ENCODE measurements at regions not wholly inside any gene's neighbourhood (a gene's known extent, or its start where the extent isn't known, plus 50 kb on each side); places are given as distances from the start of the nearest gene placed in this dataset.

DNA sequence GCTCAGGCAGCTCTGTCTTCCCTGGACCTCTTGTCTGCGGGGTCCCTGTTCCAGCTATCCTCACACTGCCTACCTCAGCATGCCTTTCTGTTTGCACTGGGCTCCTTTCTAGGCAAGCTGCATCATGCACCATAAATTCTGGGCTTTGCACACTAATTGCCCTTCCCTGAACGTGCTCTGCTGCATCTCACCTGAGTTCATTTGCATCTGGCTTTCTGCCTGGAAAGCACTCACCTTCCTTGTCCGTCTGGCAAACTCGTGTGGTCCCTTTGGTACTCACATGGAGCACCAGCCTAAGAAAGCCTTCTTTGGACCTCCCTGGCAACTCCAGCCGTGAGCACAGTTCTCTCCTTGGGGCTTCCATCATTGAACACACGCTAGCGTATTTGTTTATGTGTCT, 365.6 kb downstream of the SV2B start:
- Mint-ChIP-seq H3K36me3 (ENCODE audit: insufficient read depth) (no peaks in the 10 kb centered on the region), H3K4me3 (no peak overlapping the region), H3K9me3 (peaks cover 0 to 2% of the 10 kb centered on the region in 2 donors), H3K4me1 (ENCODE audit: low read depth in 2 of 2) (peaks cover 24 to 25% of the 10 kb centered on the region in 2 donors), H3K27ac (no peak overlapping the region), H3K27me3 (peaks cover 3 to 16% of the 10 kb centered on the region in 2 donors)
- no peak for ATAC-seq (replicated peaks)
- no peak for DNase-seq

DNA sequence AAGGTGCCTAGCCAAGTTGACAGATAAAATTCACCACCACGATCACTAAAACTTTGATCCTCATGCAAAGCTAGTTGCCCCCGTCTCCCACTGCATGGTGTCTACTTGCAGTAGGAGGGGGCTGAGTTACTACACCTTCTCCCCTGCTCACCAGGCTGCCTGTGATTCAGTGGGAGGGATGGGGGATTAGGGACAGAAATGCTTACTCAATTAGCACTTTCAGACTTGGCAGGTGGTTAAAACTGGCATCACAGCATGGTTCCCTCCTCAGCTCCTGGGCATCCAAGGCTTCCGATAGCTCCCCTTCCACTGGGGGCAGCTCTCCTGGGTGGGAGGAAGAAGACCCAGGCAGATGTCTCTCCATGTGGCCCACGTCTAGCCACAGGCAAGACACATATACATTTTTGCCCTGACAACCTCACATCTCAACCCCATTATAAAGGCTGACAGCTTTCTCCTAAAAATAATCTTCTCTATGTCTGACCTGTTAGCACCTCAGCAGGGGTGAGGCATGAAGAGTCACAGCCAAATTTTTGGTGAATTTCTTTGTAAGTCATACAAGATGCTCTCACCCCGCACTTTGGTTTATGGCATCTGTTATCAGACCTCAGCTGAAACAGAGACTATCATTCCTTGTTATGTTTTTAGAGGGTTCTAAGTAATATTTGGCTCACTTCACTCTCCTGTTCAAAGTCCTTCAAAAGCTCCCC, 369.0 kb downstream of the SV2B start:
- peaks cover 39 to 46% of the 10 kb centered on the region in 2 donors for H3K4me1 Mint-ChIP-seq (ENCODE audit: low read depth in 2 of 2)
- H3K36me3 Mint-ChIP-seq (ENCODE audit: insufficient read depth), result no peaks in the 10 kb centered on the region
- peaks cover 0 to 2% of the 10 kb centered on the region in 2 donors for H3K9me3 Mint-ChIP-seq

DNA sequence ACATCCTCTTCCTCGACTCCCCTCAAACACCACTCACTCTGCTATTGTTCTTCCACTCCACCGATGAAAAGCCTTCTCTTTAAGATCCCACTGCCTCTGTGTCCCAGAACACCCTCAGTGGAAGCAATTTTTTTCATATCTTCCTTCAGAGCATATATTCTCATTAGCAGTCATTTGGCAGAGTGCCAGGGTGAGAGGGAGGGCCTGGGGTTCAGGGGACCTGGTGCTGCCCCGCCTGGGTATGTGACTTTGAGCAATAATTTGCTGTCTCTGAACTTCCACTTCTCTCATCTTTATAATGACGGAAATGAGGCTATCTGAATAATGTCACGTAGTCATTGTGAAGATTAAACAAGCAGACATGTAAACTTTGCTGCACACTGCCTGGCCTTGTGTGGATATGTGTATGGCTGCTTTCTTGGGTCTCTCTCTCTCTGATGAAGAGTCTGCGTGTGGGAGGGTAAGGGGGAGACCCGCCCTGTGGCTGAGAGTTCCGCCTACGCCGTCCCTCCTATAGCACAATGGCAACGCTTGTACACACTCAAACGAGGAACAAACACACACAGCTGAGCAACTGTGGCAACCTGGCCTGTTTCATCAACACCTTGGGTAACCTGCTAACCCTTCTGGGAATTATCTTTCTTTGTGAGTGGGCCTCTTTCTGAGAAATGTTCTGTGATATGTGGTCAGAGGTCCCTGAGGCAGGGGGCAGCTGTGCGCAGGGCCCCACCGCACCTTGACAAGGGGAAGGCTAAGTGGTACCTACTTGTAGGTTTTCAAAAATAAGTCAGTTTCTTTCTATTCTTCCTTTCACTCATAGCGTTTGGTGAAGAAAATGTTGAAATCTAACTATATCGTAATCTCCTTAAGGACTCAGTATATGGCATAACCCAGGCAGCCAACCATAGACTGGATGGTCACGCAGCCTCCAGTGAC, 369.8 kb downstream of the SV2B start:
- peak; percentile 79 for ATAC-seq (replicated peaks)
- DNase-seq, result peak; percentile 32 to 38 (median 33)

More for the DNA sequence above, 369.0 kb downstream of the SV2B start:
- peaks cover 6% of the 10 kb centered on the region in 2 donors for H3K27me3 Mint-ChIP-seq
- H3K27ac Mint-ChIP-seq, result peak overlapping the region; percentile 85 to 87
- DNase-seq (no peak), ATAC-seq (replicated peaks) (no peak)
- H3K4me3 Mint-ChIP-seq, result peak overlapping the region; percentile 64 to 65

DNA sequence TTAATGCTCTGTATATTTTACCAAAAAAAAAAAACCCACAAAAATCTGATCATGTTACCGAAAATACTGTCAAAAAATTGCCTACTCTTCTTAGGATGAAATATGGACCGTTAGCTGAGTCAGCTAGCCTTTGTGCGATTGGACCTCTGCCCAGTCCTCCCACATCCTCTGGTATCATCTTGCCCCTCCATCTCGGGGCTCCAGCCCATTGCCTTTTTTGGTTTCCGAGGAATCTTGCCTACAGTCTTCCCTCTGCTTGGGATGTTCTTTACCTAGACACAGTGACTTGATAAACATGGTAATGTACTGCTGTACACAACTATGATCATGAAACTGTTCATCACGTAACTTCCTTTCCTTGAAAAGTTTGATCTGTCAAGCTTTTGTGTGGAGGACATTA, 371.4 kb downstream of the SV2B start:
- H3K27me3 Mint-ChIP-seq, result peaks cover 0 to 6% of the 10 kb centered on the region in 2 donors
- peak overlapping the region in 1 of 2 donors; percentile 87 for H3K27ac Mint-ChIP-seq
- H3K4me1 Mint-ChIP-seq (ENCODE audit: low read depth in 2 of 2), result peaks cover 39 to 46% of the 10 kb centered on the region in 2 donors
- ATAC-seq (replicated peaks) (no peak), DNase-seq (no peak)
- H3K36me3 Mint-ChIP-seq (ENCODE audit: insufficient read depth), result no peaks in the 10 kb centered on the region
- H3K9me3 Mint-ChIP-seq, result peaks cover 0 to 2% of the 10 kb centered on the region in 2 donors
- H3K4me3 Mint-ChIP-seq, result no peak overlapping the region

More for the DNA sequence above, 369.8 kb downstream of the SV2B start:
- Mint-ChIP-seq H3K27ac (peak overlapping the region; percentile 85 to 87), H3K27me3 (peaks cover 6% of the 10 kb centered on the region in 2 donors), H3K9me3 (peaks cover 0 to 2% of the 10 kb centered on the region in 2 donors), H3K4me3 (peak overlapping the region; percentile 64 to 65), H3K4me1 (ENCODE audit: low read depth in 2 of 2) (peaks cover 39 to 46% of the 10 kb centered on the region in 2 donors), H3K36me3 (ENCODE audit: insufficient read depth) (no peaks in the 10 kb centered on the region)

DNA sequence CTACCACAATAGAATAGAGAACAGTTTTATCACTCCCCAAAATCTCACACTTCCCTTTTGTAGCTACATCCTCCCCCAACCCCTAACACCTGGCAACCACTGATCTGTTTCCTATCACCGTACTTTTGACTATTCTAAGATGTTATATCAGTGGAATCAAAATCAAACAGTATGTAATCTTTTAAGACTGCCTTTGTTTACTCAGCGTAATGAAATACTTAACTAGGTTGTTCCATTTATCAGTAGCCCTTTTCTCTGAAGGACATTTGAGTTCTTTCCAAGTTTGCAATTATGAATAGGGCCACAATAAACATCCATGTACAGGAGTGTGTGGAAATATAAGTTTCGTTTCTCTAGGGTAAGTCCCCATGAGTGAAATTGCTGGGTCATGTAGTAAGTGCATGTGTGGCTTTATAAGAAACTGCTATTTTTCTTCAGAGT, 372.3 kb downstream of the SV2B start:
- Mint-ChIP-seq H3K9me3 (peaks cover 0 to 2% of the 10 kb centered on the region in 2 donors), H3K4me3 (peak overlapping the region; percentile 9 to 24), H3K27me3 (peaks cover 0 to 6% of the 10 kb centered on the region in 2 donors), H3K36me3 (ENCODE audit: insufficient read depth) (no peaks in the 10 kb centered on the region), H3K4me1 (ENCODE audit: low read depth in 2 of 2) (peaks cover 39 to 46% of the 10 kb centered on the region in 2 donors), H3K27ac (no peak overlapping the region)
- DNase-seq (no peak), ATAC-seq (replicated peaks) (peak; percentile 70)

DNA sequence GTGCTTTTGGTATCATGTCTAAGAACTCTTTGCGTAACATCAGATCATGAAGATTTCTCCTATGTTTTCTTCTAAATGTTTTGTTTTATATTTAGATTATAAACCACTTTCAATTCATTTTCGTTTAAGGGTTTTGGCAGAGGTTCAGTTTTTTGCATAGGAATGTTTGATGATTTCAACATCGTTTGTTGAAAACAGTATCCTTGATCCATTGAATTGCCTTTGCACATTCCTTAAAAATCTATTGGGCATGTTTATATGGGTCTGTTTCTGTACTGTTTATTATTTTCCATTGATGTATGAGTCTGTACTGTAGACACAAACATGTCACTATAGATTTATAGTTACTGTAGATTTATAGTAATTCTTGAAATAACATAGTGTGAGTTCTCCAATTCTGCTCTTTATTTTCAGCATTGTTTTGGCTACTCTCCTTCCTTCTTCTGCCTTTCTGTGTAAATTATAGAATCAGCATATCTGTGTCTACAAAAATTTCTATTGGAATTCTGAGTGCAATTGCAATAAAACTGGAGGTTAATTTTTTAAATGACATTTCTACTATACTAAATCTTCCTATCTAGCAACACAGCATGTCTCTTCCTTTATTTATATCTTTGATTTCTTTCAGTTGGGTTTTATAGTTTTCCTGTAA, 374.0 kb downstream of the SV2B start:
- Mint-ChIP-seq H3K27me3 (peaks cover 0 to 6% of the 10 kb centered on the region in 2 donors), H3K27ac (no peak overlapping the region), H3K9me3 (peaks cover 0 to 2% of the 10 kb centered on the region in 2 donors), H3K4me1 (ENCODE audit: low read depth in 2 of 2) (peaks cover 30 to 38% of the 10 kb centered on the region in 2 donors), H3K4me3 (no peak overlapping the region), H3K36me3 (ENCODE audit: insufficient read depth) (no peaks in the 10 kb centered on the region)
- no peak for ATAC-seq (replicated peaks)
- DNase-seq, result no peak

DNA sequence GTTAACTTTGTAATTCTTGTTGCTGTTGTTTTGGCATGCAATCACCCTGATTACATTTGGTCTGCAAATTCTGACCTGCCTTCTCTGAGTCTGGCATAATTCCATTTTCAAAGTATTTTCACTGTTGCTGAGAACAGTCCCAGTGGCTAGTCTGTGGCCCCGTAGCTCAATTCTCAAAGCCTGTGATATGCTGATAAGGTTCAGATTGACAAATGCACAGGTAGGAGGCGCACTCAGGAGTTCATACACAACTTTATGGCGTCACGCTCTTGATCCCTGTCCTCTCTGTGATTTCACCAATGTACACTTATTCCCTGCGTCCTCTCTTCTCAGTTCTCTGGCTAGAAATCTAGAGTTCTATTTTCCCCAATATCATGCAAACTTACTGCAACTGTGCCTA, 376.6 kb upstream of the SLCO3A1 start:
- H3K36me3 Mint-ChIP-seq (ENCODE audit: insufficient read depth), result no peaks in the 10 kb centered on the region
- no peak overlapping the region for H3K4me3 Mint-ChIP-seq
- ATAC-seq (replicated peaks) (no peak), DNase-seq (no peak)
- no peak overlapping the region for H3K27ac Mint-ChIP-seq
- H3K9me3 Mint-ChIP-seq, result no peaks in the 10 kb centered on the region
- H3K4me1 Mint-ChIP-seq (ENCODE audit: low read depth in 2 of 2), result peaks cover 15 to 17% of the 10 kb centered on the region in 2 donors
- H3K27me3 Mint-ChIP-seq, result no peaks in the 10 kb centered on the region

DNA sequence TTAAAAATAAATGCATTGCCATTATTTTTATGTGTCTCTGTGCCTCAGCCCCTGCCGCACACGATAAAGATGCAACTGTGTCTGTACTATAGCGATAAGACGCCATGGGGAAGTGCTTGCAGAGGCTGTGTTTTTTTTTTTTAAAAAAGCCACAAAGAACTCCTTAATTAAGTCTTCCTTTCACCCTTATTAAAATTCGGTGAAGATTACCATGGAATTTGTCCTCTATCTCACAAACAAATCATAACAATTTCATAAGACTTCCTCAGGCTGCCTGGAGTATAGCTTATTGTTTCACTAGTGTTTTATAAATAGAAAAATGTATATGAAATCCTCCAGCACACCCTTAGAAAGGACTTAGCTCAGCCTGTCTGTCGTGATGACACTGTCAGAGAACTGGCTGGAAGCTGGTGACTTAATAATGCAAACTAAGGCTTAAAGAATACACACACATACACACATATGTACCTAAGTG, 374.8 kb upstream of the SLCO3A1 start:
- Mint-ChIP-seq H3K36me3 (ENCODE audit: insufficient read depth) (no peaks in the 10 kb centered on the region), H3K9me3 (no peaks in the 10 kb centered on the region), H3K27ac (no peak overlapping the region), H3K4me3 (no peak overlapping the region), H3K4me1 (ENCODE audit: low read depth in 2 of 2) (peaks cover 15 to 17% of the 10 kb centered on the region in 2 donors), H3K27me3 (no peaks in the 10 kb centered on the region)
- ATAC-seq (replicated peaks) (no peak), DNase-seq (no peak)

DNA sequence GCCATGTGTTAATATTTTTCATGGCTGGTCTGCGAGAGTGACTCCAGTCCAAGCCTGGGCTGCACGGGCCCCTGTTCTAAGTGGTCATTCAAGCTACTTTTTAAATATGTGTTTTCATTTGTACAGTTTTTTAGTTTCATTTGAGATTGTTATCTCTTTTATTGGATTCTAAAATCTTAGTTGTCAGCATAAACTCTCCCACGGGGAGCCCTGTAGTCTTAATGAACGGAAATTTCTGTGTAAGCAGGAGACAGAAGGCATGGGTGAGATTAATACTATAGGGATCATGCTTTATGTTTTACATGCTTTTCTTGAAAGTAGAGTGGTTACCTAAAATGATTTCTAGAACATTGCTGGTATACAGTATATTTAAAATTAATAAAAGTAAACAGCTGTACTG, 373.1 kb upstream of the SLCO3A1 start:
- Mint-ChIP-seq H3K36me3 (ENCODE audit: insufficient read depth) (no peaks in the 10 kb centered on the region), H3K4me3 (no peak overlapping the region), H3K27ac (no peak overlapping the region), H3K9me3 (peaks cover 0 to 1% of the 10 kb centered on the region in 2 donors), H3K4me1 (ENCODE audit: low read depth in 2 of 2) (peaks cover 21 to 25% of the 10 kb centered on the region in 2 donors), H3K27me3 (peaks cover 6 to 15% of the 10 kb centered on the region in 2 donors)
- DNase-seq, result no peak
- ATAC-seq (replicated peaks), result no peak

DNA sequence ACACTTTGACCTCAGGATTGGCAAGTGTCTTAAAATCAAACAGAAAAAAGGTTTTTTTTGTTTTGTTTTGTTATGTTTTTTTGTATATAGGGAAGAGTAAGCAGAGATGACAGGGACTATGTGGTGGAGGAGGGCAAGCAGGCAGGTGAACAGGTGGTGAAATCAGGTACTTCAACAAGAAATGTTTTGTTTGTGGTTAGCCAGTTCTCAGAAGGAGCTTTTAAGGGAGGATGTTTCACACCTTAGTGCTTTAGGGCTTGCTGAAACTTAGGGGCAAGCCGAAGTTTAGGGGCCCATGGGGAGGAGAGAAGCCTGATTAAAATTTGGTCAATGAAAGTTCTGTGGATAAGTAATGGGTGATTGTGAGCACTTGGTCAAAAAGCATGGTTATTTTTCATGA, 370.7 kb upstream of the SLCO3A1 start:
- peaks cover 0 to 1% of the 10 kb centered on the region in 2 donors for H3K9me3 Mint-ChIP-seq
- H3K36me3 Mint-ChIP-seq (ENCODE audit: insufficient read depth), result no peaks in the 10 kb centered on the region
- ATAC-seq (replicated peaks), result peak; percentile 79
- H3K4me3 Mint-ChIP-seq, result peak overlapping the region; percentile 2 to 39
- no peak overlapping the region for H3K27ac Mint-ChIP-seq
- peaks cover 21 to 25% of the 10 kb centered on the region in 2 donors for H3K4me1 Mint-ChIP-seq (ENCODE audit: low read depth in 2 of 2)
- no peak for DNase-seq
- H3K27me3 Mint-ChIP-seq, result peaks cover 11 to 26% of the 10 kb centered on the region in 2 donors

DNA sequence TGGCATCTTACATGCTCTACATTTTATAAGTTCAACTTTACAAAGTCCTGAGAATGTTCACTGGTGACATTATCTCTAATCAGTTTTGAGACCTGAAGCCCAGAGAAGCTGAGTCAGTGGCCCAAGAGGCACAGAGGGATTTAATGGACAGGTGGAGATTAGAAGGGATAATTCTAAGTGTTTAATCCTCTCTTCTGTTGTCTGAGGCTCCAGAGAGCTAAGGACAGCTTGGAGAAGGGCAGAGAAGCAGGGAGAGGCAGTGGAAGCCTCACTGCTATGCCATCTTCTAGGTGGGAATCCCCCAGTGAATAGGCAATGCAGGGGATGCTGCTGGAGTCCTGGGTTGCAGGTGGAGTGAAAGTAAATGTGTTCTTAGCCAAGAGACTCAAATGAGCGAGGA, 369.4 kb upstream of the SLCO3A1 start:
- H3K27ac Mint-ChIP-seq, result no peak overlapping the region
- no peaks in the 10 kb centered on the region for H3K36me3 Mint-ChIP-seq (ENCODE audit: insufficient read depth)
- peaks cover 11 to 26% of the 10 kb centered on the region in 2 donors for H3K27me3 Mint-ChIP-seq
- ATAC-seq (replicated peaks) (no peak), DNase-seq (no peak)
- H3K4me3 Mint-ChIP-seq, result no peak overlapping the region
- peaks cover 0 to 1% of the 10 kb centered on the region in 2 donors for H3K9me3 Mint-ChIP-seq
- peaks cover 21 to 25% of the 10 kb centered on the region in 2 donors for H3K4me1 Mint-ChIP-seq (ENCODE audit: low read depth in 2 of 2)

DNA sequence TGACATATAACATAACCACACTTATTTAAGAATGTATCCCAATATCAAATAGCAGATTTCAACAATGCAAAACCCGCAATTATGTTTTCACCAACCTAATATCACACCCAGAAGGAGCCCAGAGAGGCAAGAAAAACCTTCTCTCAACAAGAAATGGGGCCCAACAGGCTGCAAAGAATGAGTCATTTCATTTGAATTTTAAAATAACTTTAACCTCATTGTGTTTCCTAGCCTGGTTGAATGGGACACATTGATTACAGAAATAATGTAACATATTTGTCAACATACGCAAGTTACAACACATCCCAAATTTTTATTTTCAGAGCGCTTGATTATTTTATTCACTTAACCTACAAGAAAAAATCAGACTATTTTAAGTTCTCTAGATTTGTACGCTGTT, 365.1 kb upstream of the SLCO3A1 start:
- Mint-ChIP-seq H3K4me3 (no peak overlapping the region), H3K4me1 (ENCODE audit: low read depth in 2 of 2) (peaks cover 16 to 19% of the 10 kb centered on the region in 2 donors), H3K9me3 (peaks cover 0 to 1% of the 10 kb centered on the region in 2 donors), H3K36me3 (ENCODE audit: insufficient read depth) (no peaks in the 10 kb centered on the region), H3K27ac (no peak overlapping the region), H3K27me3 (peaks cover 17 to 26% of the 10 kb centered on the region in 2 donors)
- DNase-seq (no peak), ATAC-seq (replicated peaks) (no peak)

DNA sequence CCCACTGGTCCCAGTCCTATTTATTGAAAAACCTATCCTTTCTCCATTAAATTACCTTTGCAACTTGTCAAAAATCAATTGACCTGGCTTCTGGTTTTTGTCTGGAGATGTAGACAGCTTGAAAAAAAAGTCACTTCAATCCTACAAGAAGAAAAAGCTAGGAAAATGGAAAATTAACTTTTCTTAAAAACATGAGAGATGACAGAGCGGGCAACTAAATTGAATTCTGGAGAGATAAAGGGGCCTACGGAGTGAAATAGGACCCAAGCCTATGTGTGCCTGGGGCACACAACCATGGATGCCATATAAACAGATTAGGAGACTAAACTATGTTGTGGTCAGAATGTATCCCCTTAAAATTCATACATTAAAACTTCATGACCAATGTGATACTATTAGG, 363.3 kb upstream of the SLCO3A1 start:
- H3K4me1 Mint-ChIP-seq (ENCODE audit: low read depth in 2 of 2), result peaks cover 8 to 9% of the 10 kb centered on the region in 2 donors
- H3K4me3 Mint-ChIP-seq, result no peak overlapping the region
- no peak for DNase-seq
- no peaks in the 10 kb centered on the region for H3K36me3 Mint-ChIP-seq (ENCODE audit: insufficient read depth)
- H3K9me3 Mint-ChIP-seq, result no peaks in the 10 kb centered on the region
- H3K27me3 Mint-ChIP-seq, result peaks cover 11 to 14% of the 10 kb centered on the region in 2 donors
- no peak for ATAC-seq (replicated peaks)
- no peak overlapping the region for H3K27ac Mint-ChIP-seq

Data from effector memory CD8-positive, alpha-beta T cell (primary cell).